HTR-8/SVneo (cell line): ENCODE measurements at regions not wholly inside any gene's neighbourhood (a gene's known extent, or its start where the extent isn't known, plus 50 kb on each side); places are given as distances from the start of the nearest gene placed in this dataset.

Experiments used
- DNase-seq: peaks from one replicate; pipeline ENCODE4 v3.0.0; 2011; ENCODE audit warnings: low spot score, mixed read lengths; ENCODE audit not compliant: insufficient read length
- FAIRE-seq: peaks from 2 replicates; lab custom pipeline; 2011; peaks lifted over from hg19 to GRCh38; lab: Jason Lieb, UNC

DNA sequence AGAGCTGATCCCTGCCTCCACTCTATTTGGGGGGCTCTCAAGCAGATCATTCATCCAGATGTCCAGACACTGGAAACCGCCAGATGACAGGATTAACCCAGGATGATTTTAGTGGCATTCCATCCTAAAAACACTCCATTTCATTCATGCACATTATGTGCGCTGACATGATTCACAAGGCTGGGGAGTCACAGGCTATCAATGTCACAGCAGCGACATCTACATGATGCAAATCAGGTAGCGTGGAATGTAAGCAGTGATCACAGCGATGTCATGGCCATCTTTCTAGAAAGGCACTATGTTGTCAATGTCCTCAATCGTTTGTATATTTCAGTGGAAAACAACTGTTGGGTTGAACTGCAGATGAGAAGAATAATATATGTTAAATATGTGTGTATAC lies 331.5 kb upstream of the MSX2 start:
- FAIRE-seq (no peak), DNase-seq (no peak)

GRCh38 chr5:174396541-174396940 lies 327.8 kb upstream of the MSX2 start:
- FAIRE-seq (no peak), DNase-seq (no peak)

- DNase-seq = no peak
- no peak for FAIRE-seq
Observed at GRCh38 chr5:174397206-174397605, 327.2 kb upstream of the MSX2 start.

DNA sequence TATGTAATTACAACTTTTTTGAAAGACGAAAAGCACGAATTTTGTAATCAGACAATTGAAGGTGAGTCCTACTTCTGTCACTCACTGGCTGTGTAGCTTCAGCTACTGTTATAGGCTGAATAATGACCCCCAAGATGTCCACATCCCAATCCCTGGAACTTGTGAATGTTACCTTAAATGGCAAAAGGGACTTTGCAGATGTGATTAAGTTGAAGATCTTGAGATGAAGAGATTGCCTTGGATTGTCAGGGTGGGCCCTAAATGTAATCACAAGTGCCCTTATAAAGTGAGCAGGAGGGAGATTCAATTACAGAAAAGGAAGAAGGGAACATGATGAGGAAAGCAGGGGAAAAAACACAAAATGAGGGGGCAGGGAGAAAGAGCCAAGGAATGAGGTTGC lies 326.2 kb upstream of the MSX2 start:
- FAIRE-seq (no peak), DNase-seq (no peak)

GRCh38 chr5:174399411-174399810 lies 325.0 kb upstream of the MSX2 start:
- FAIRE-seq (no peak), DNase-seq (no peak)

- no peak for FAIRE-seq
- no peak for DNase-seq
Observed at GRCh38 chr5:174400461-174400860, 323.9 kb upstream of the MSX2 start.

GRCh38 chr5:174401793-174402192 lies 322.6 kb upstream of the MSX2 start:
- FAIRE-seq (no peak), DNase-seq (no peak)

GRCh38 chr5:174402222-174402812 lies 322.1 kb upstream of the MSX2 start:
- no peak for FAIRE-seq

GRCh38 chr5:174404848-174405247 lies 319.5 kb upstream of the MSX2 start:
- FAIRE-seq = no peak
- no peak for DNase-seq

More at GRCh38 chr5:174402222-174402812, 322.1 kb upstream of the MSX2 start:
- no peak for DNase-seq

DNA sequence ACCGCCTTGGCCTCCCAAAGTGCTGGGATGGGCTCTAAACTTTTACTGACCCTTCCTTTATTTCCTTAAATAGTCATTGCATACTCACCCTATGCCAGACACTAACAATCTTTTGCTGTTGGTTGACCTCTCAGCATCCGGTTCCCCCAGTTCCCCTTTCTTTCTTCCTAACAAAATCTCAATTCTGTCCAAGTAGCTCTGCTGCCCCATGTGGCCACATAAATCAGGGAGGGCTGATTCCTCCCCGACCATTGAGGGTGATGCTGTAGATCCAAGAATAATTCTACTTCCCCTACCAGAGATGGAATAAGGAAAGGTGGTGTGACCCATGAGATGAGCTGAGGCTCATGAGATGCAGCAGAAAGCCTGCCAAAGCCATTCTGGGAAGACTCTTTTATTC lies 315.3 kb upstream of the MSX2 start:
- DNase-seq (no peak), FAIRE-seq (no peak)

DNA sequence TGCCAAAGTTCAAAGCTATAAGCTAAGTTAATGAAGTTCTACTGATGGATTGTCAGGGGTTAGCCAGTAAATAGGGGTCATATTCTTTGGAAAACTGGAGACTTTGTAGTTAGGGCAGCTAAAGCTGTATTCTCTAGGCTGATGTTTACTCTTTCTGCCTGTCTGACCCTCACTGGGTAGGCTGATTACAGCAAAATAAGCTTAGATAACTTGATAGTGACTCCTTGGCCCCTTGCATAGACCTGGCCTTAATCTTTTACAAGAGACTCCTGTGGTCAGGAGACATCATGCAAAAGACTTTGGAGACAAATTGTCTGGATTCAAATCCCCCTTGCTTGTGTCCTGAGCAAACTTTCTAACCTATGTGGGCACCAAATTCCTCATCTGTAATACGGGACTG lies 314.4 kb upstream of the MSX2 start:
- DNase-seq (no peak), FAIRE-seq (no peak)

DNA sequence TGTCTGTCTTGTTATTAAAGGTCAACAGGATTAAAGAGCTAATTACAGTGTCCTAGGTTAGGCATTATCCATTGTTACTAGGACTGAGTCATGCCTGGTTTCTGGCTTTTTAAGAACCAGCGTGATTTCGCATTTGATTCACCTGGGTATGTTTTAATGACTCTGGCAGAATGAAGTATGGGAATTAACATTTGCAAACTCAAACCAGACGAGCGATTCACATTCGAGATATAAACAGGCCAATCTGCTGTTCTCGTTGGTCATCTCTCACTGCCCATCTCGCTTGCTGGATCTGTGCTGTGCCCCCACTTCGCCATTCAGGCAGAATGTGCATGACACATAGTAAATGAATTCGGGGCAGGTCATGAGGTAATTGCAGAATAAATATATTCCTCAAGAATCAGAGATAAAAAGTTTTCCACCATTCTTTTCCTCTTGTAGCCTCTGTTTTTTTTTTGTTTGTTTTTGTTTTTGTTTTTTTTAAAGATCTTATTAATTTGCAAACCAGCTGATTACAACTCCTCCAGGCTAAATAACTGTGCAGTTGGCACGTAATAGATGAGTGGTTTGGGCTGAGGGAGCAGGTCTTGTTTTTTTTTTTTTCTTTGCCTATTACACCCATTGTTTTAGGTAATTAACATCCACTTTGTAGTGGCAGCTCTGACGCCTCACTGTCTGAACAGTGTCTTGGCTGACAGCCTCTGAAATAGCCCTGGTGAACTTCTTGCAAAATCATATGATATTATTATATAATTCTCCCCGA lies 313.5 kb upstream of the MSX2 start:
- FAIRE-seq (no peak), DNase-seq (no peak)

DNA sequence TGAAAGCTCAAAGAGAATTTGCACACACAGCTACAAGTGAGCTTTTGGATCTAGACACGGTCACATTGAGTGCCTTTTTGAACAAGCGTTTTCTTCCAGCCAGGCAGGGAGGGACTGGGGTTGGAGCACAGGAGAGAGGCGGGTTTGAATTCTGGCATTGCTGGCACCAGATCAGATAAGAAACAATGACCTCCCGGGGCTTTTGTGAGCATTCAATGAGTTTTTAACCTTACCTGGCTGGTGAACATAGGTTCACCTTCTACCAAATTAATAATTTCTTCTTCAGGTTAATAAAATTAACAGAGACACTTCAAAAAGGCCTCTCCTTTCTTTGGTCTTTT lies 312.9 kb upstream of the MSX2 start:
- DNase-seq = no peak
- FAIRE-seq = no peak

DNA sequence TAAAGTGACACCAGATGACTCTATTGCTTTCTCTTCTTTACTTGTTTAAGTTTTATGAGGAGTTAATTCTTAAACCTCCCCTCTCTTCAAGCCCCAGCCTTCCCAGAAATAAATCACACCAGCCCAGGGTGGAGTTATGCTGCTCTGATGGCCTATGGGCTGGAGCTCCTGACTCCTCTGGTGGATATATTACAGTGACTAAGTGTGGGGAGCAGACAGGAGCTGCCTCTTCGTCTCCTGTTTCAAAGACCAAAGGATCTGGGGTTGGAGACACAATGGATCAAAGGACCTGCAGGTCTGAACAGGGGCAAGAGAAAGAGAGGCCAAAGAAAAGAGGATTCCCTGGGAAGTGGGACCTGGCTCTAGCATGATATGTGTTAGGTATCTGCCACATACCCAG lies 312.0 kb upstream of the MSX2 start:
- FAIRE-seq = no peak
- no peak for DNase-seq

GRCh38 chr5:174412941-174413340 lies 311.4 kb upstream of the MSX2 start:
- FAIRE-seq (no peak), DNase-seq (no peak)

GRCh38 chr5:174413567-174414314 lies 310.6 kb upstream of the MSX2 start:
- no peak for FAIRE-seq
- no peak for DNase-seq

DNA sequence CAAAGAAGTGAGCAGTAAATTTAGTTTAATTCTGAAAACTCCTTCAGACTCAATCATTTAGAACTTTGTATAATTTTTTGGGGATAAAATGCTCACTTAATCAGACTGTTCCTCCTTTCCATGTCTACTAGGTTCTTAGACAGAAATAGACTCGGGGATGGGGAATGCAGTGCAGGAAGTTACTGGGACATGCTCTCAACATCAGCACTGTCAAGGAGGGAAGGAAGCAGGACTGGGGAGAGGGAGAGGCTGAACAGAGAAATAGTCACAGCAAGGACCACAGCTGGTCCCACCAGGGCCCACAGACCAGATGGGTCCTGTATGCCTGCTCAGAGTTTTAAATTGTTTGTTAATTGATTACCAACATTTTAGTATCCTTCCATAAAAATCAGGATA lies 310.1 kb upstream of the MSX2 start:
- DNase-seq = no peak
- FAIRE-seq = no peak

- FAIRE-seq = no peak
Observed at GRCh38 chr5:174418809-174419539, 305.4 kb upstream of the MSX2 start.

GRCh38 chr5:174419540-174420132 lies 304.7 kb upstream of the MSX2 start:
- DNase-seq = peak; percentile 84
- FAIRE-seq = peak; percentile 26

More at GRCh38 chr5:174418809-174419539, 305.4 kb upstream of the MSX2 start:
- no peak for DNase-seq

DNA sequence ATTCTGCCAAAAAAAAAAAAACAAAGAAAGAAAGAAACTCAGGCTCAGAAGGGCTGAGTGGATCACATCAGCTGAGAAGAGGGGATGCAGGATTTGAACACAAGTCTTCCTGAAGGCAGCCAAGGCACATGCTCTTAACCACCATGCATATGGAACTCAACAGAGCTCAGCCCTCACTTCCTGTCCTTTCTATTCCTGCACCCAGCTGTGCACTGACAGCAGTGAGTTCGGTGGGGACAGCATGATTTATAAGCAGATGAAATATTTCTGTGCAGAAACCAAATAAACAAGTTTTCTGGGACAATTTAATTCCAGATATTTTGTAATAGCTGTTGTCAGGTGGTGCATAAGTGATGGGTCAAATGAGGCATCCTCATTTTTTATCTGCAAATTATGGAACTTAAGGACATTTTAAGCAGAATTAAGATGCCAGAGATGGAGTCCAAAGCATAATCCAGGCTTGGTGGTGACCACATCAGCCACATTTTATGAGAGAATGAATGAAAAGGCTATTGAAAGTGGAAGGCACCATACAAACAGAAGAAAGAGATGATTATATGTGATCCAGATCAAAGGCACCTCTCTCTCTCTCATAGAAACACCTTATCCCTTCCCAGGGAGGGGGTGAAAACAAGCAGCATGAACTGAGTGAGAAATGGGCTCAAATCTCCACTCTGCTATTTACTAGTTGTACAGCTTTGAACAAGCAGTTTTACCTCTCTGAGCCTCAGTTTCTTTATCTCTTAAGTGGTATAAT lies 303.6 kb upstream of the MSX2 start:
- FAIRE-seq = no peak
- no peak for DNase-seq
